Thyroid gland (tissue), 4 donors: ENCODE measurements at regions not wholly inside any gene's neighbourhood (a gene's known extent, or its start where the extent isn't known, plus 50 kb on each side); places are given as distances from the start of the nearest gene placed in this dataset.

ENCODE experiments used
- CTCF ChIP-seq, 6 experiments: fragments of 200-600 bp in 3 of 6; fragments of 450-650 bp in 3 of 6; sonication (generic) in 3 of 6; IDR thresholded peaks; one replicate each; pipeline ENCODE4 v1.5.1; 2016 to 2019; ENCODE audit warnings: antibody characterized with exemption in 6 of 6, mild to moderate bottlenecking in 2 of 6, inconsistent platforms in 1 of 6, moderate library complexity in 1 of 6
- POLR2A ChIP-seq, 2 donors: fragments of 450-650 bp; IDR thresholded peaks; one replicate each; pipeline ENCODE4 v1.6.1; 2017; ENCODE audit warnings: antibody characterized with exemption in 2 of 2, mild to moderate bottlenecking in 2 of 2, moderate library complexity in 1 of 2

GRCh38 chr20:48049641-48050040 lies 264.4 kb upstream of the SULF2 start:
- TF ChIP-seq POLR2A (IDR thresholded peaks at IDR 0.05), result no peak
- TF ChIP-seq CTCF (IDR thresholded peaks at IDR 0.05), result no peak
